A549 (cell line): ENCODE measurements at regions not wholly inside any gene's neighbourhood (a gene's known extent, or its start where the extent isn't known, plus 50 kb on each side); places are given as distances from the start of the nearest gene placed in this dataset.

Source experiments
- ATAC-seq, 2 experiments: fragments of 200-7000 bp in 1 of 2; fragments of >200 bp in 1 of 2; cut with Nextera tagmentation in 1 of 2; cut with Tn5 transposase in 1 of 2; 3 replicates each; pipeline versions ENCODE4 v1.8.0 to v1.9.1; 2018 to 2020; ENCODE audit warnings: mild to moderate bottlenecking in 1 of 2, moderate library complexity in 1 of 2
- CTCF ChIA-PET: fragments of 300-600 bp; sonication (Branson Sonifier 250); formaldehyde crosslinking; extraction: SDS; loops from one replicate; lab custom pipeline; 2021; ENCODE audit warnings: antibody characterized with exemption, inconsistent platforms; lab: Yijun Ruan, JAX
- POLR2A ChIA-PET: fragments of 350-600 bp; formaldehyde crosslinking; extraction: SDS; loops from one replicate; lab custom pipeline; 2021; ENCODE audit warnings: antibody characterized with exemption, inconsistent platforms; lab: Yijun Ruan, JAX
- DNase-seq, 2 experiments: peaks; one replicate each; pipeline versions ENCODE4 v3.0.0 to v3.0.0-alpha.2; 2011 to 2016; ENCODE audit warnings: low read depth in 1 of 2, low spot score in 1 of 2
- FAIRE-seq: peaks from 2 replicates; lab custom pipeline; 2011; peaks lifted over from hg19 to GRCh38; lab: Jason Lieb, UNC
- H3K27ac ChIP-seq, 2 experiments: fragments of >200 bp; sonication (Bioruptor Twin); formaldehyde crosslinking; 3 replicates each; pipeline ENCODE4 v1.5.1; 2016 to 2017
- H3K4me1 ChIP-seq: fragments of >200 bp; sonication (Bioruptor Twin); formaldehyde crosslinking; 3 replicates; pipeline ENCODE4 v1.6.1; 2016
- H3K4me2 ChIP-seq: fragments of >200 bp; sonication (Bioruptor Twin); formaldehyde crosslinking; 3 replicates; pipeline ENCODE4 v1.6.1; 2016
- H3K4me3 ChIP-seq: fragments of >200 bp; sonication (Bioruptor Twin); formaldehyde crosslinking; 3 replicates; pipeline ENCODE4 v1.5.1; 2016
- H3K9me3 ChIP-seq: fragments of >200 bp; sonication (Bioruptor Twin); formaldehyde crosslinking; 3 replicates; pipeline ENCODE4 v1.6.1; 2016
- BHLHE40 ChIP-seq: IDR thresholded peaks from 2 replicates; pipeline ENCODE4 v1.6.1; 2012; ENCODE audit warnings: low read depth, low read length, inconsistent platforms
- EHMT2 ChIP-seq: fragments of 200-600 bp; sonication (generic); IDR thresholded peaks from 2 replicates; pipeline ENCODE4 v1.6.1; 2016; ENCODE audit warnings: antibody characterized with exemption, low read depth, mild to moderate bottlenecking, moderate library complexity
- GATA3 ChIP-seq: IDR thresholded peaks from 2 replicates; pipeline ENCODE4 v1.6.1; 2012; ENCODE audit warnings: borderline replicate concordance
- HEYL ChIP-seq: fragments of 250-450 bp; sonication (Bioruptor Pico); IDR thresholded peaks from 2 replicates; pipeline ENCODE4 v1.8.0; 2021; ENCODE audit warnings: mild to moderate bottlenecking, moderate library complexity
- HOXB13 ChIP-seq: fragments of 250-450 bp; sonication (Bioruptor Pico); IDR thresholded peaks from 2 replicates; pipeline ENCODE4 v1.5.0; 2020; ENCODE audit warnings: low read depth, mild to moderate bottlenecking, moderate library complexity
- JUN ChIP-seq, 2 experiments: fragments of >200 bp; sonication (Bioruptor Twin); formaldehyde crosslinking; IDR thresholded peaks; 2 replicates in 1 of 2; 3 replicates in 1 of 2; pipeline ENCODE4 v1.6.1; 2016 to 2017
- JUNB ChIP-seq: fragments of >200 bp; sonication (Bioruptor Twin); formaldehyde crosslinking; IDR thresholded peaks from 2 replicates; pipeline ENCODE4 v1.6.1; 2016
- KDM5A ChIP-seq: fragments of 200-600 bp; sonication (generic); IDR thresholded peaks from 2 replicates; pipeline ENCODE4 v1.6.1; 2016; ENCODE audit warnings: antibody characterized with exemption, mild to moderate bottlenecking
- MAFK ChIP-seq: fragments of 450-650 bp; IDR thresholded peaks from 2 replicates; pipeline ENCODE4 v1.6.1; 2014; ENCODE audit not compliant: partially characterized antibody
- NR3C1 ChIP-seq: fragments of >200 bp; sonication (Bioruptor Twin); formaldehyde crosslinking; IDR thresholded peaks from 3 replicates; pipeline ENCODE4 v1.6.1; 2017
- POLR2A ChIP-seq: IDR thresholded peaks from 2 replicates; pipeline ENCODE4 v1.6.1; 2012; ENCODE audit warnings: mild to moderate bottlenecking, low read length
- POLR2AphosphoS2 ChIP-seq: conservative IDR thresholded peaks from 2 replicates; pipeline ENCODE4 v1.6.1; 2012; ENCODE audit warnings: low read length, improper control_type of control experiment, inconsistent platforms
- RARB ChIP-seq: fragments of 250-450 bp; sonication (Bioruptor Pico); IDR thresholded peaks from 2 replicates; pipeline ENCODE4 v1.8.0; 2021; ENCODE audit warnings: mild to moderate bottlenecking, moderate library complexity
- RFX5 ChIP-seq: fragments of 450-650 bp; IDR thresholded peaks from 2 replicates; pipeline ENCODE4 v1.7.1; 2014; ENCODE audit warnings: antibody characterized with exemption, mild to moderate bottlenecking, moderate library complexity
- RNF2 ChIP-seq: fragments of 200-600 bp; sonication (generic); IDR thresholded peaks from 2 replicates; pipeline ENCODE4 v1.6.1; 2016; ENCODE audit warnings: low read depth, mild to moderate bottlenecking, antibody characterized with exemption, moderate library complexity, borderline replicate concordance
- SMC3 ChIP-seq: fragments of >200 bp; sonication (Bioruptor Twin); formaldehyde crosslinking; IDR thresholded peaks from 3 replicates; pipeline ENCODE4 v1.6.1; 2018; ENCODE audit warnings: inconsistent platforms
- SREBF2 ChIP-seq: fragments of 450-650 bp; IDR thresholded peaks from 2 replicates; pipeline ENCODE4 v1.6.1; 2014; ENCODE audit warnings: mild to moderate bottlenecking, moderate library complexity
- TFCP2L1 ChIP-seq: fragments of 250-450 bp; sonication (Bioruptor Pico); IDR thresholded peaks from 2 replicates; pipeline ENCODE4 v1.5.0; 2021; ENCODE audit warnings: mild to moderate bottlenecking
- ZC3H11A ChIP-seq: fragments of 450-650 bp; IDR thresholded peaks from 2 replicates; pipeline ENCODE4 v1.6.1; 2014; ENCODE audit warnings: antibody characterized with exemption, mild to moderate bottlenecking
- ZSCAN20 ChIP-seq: fragments of 250-450 bp; sonication (Bioruptor Pico); IDR thresholded peaks from 2 replicates; pipeline ENCODE4 v1.8.0; 2022; ENCODE audit warnings: mild to moderate bottlenecking, moderate library complexity
- WGBS: methylation state at CpG from one replicate; pipeline ENCODE4 v1.1.6; 2017; ENCODE audit errors: missing lambda C conversion rate; 5-methylcytosine and 5-hydroxymethylcytosine counted together
- TF ChIP-seq, protein P1 (sequence below): fragments of >200 bp; sonication (Bioruptor Twin); formaldehyde crosslinking; IDR thresholded peaks from 3 replicates; pipeline ENCODE4 v1.6.1; 2016
- TF ChIP-seq, protein P2 (sequence below): IDR thresholded peaks from 2 replicates; pipeline ENCODE4 v1.6.1; 2012; ENCODE audit warnings: low read depth, borderline replicate concordance
- TF ChIP-seq, protein P3 (sequence below): fragments of 200-600 bp; sonication (generic); IDR thresholded peaks from 2 replicates; pipeline ENCODE4 v1.6.1; 2016; ENCODE audit warnings: antibody characterized with exemption, mild to moderate bottlenecking, moderate library complexity
- TF ChIP-seq, protein P4 (sequence below): fragments of 250-450 bp; sonication (Bioruptor Pico); IDR thresholded peaks from 2 replicates; pipeline ENCODE4 v1.5.0; 2020; ENCODE audit warnings: low read depth, mild to moderate bottlenecking, moderate library complexity
- TF ChIP-seq, protein P5 (sequence below): fragments of >200 bp; sonication (Bioruptor Twin); formaldehyde crosslinking; IDR thresholded peaks from 2 replicates; pipeline ENCODE4 v1.6.1; 2016

DNA sequence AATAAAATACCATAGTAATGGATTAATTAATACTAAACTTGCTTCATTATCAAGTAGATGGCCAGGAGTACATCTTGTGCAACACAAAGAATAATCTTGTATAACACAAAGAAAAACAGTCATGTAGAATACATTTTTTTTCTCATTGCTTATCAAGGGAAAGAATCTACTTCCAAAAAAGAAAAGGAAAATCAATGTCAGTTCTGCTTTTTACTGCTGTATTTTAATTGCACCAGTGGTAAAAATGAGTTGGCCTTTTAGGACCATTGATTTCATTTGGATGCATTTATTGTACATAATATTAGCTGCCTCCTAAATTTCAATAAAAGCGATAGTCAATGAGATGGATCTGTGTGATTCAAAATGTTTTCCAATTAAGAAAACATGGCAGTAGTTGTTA is 96.9 kb upstream of the BTBD3 start:
- no peak overlapping the region for H3K4me3 ChIP-seq
- no peak for DNase-seq
- WGBS = 86% methylated on average over 1 of the region's 1 CpG

DNA sequence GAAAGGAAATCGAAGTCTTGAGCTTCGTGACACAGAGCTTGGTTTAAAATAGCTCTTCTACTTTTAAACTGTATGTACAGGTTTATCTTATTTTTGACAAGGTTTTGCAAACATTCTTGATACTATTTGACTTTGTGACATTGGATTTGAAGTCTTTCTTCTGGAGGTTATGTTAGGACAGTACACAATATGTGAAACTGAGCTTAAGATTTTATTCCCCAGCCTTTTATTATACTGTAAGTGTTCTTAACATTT is 95.2 kb upstream of the BTBD3 start:
- Histone ChIP-seq H3K4me3 (no peak overlapping the region), H3K27ac (no peak overlapping the region), H3K4me2 (no peak overlapping the region), H3K9me3 (no peaks in the 10 kb centered on the region), H3K4me1 (no peaks in the 10 kb centered on the region)
- TF ChIP-seq EHMT2 (no peak), SREBF2 (no peak), JUN (IDR thresholded peaks at IDR 0.05) (no peak), HOXB13 (no peak), JUNB (no peak), ZSCAN20 (no peak), HEYL (no peak), POLR2A (no peak)
- TF ChIP-seq, protein P1, sequence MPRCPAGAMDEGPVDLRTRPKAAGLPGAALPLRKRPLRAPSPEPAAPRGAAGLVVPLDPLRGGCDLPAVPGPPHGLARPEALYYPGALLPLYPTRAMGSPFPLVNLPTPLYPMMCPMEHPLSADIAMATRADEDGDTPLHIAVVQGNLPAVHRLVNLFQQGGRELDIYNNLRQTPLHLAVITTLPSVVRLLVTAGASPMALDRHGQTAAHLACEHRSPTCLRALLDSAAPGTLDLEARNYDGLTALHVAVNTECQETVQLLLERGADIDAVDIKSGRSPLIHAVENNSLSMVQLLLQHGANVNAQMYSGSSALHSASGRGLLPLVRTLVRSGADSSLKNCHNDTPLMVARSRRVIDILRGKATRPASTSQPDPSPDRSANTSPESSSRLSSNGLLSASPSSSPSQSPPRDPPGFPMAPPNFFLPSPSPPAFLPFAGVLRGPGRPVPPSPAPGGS = no peak
- TF ChIP-seq, protein P2, sequence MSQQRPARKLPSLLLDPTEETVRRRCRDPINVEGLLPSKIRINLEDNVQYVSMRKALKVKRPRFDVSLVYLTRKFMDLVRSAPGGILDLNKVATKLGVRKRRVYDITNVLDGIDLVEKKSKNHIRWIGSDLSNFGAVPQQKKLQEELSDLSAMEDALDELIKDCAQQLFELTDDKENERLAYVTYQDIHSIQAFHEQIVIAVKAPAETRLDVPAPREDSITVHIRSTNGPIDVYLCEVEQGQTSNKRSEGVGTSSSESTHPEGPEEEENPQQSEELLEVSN = no peak
- TF ChIP-seq, protein P3, sequence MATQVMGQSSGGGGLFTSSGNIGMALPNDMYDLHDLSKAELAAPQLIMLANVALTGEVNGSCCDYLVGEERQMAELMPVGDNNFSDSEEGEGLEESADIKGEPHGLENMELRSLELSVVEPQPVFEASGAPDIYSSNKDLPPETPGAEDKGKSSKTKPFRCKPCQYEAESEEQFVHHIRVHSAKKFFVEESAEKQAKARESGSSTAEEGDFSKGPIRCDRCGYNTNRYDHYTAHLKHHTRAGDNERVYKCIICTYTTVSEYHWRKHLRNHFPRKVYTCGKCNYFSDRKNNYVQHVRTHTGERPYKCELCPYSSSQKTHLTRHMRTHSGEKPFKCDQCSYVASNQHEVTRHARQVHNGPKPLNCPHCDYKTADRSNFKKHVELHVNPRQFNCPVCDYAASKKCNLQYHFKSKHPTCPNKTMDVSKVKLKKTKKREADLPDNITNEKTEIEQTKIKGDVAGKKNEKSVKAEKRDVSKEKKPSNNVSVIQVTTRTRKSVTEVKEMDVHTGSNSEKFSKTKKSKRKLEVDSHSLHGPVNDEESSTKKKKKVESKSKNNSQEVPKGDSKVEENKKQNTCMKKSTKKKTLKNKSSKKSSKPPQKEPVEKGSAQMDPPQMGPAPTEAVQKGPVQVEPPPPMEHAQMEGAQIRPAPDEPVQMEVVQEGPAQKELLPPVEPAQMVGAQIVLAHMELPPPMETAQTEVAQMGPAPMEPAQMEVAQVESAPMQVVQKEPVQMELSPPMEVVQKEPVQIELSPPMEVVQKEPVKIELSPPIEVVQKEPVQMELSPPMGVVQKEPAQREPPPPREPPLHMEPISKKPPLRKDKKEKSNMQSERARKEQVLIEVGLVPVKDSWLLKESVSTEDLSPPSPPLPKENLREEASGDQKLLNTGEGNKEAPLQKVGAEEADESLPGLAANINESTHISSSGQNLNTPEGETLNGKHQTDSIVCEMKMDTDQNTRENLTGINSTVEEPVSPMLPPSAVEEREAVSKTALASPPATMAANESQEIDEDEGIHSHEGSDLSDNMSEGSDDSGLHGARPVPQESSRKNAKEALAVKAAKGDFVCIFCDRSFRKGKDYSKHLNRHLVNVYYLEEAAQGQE = no peak
- DNase-seq (no peak), ATAC-seq (no peak), FAIRE-seq (no peak)
- WGBS = 27% methylated on average over 2 of the region's 2 CpGs
- ChIA-PET POLR2A (no interaction called here), CTCF (interaction anchor here (1.3 kb wide), 1 partner anchor 12 kb away, joined by 3 read pairs; no protein-coding TSS in a partner anchor)

More for the DNA sequence above, 96.9 kb upstream of the BTBD3 start:
- Histone ChIP-seq H3K4me1 (no peaks in the 10 kb centered on the region), H3K9me3 (no peaks in the 10 kb centered on the region), H3K4me2 (no peak overlapping the region)
- ATAC-seq (no peak), FAIRE-seq (no peak)
- no peak for TF ChIP-seq POLR2AphosphoS2
- no peak for TF ChIP-seq EHMT2
- TF ChIP-seq RNF2 = no peak
- TF ChIP-seq, protein P2 = no peak
- no peak for TF ChIP-seq TFCP2L1 (CRISPR knock-in tag)
- TF ChIP-seq, protein P1 = no peak
- TF ChIP-seq GATA3 = no peak
- TF ChIP-seq SMC3 = no peak
- no peak for TF ChIP-seq JUN (IDR thresholded peaks at IDR 0.05)
- TF ChIP-seq, all 56 proteins: peak for 0
- CTCF ChIA-PET = no interaction called here
- POLR2A ChIA-PET = no interaction called here
- no peak overlapping the region for H3K27ac ChIP-seq

DNA sequence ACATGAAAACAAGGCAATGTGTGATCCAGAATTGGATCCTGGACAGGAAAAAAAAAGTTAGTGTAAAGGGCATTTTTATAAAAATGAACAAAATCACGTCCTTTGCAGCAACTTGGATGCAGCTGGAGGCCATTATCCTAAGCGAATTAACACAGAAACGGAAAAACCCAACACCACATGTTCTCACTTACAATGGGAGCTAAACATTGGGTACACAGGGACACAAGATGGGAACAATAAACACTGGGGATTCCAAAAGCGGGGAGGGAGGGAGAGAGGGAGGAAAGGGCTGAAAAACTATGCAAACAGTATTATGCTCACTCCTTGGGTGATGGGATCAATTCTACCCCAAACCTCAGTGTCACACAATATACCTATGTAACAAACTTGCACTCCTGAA is 91.4 kb upstream of the BTBD3 start:
- WGBS = 29% methylated on average over 4 of the region's 4 CpGs
- Histone ChIP-seq H3K9me3 (no peaks in the 10 kb centered on the region), H3K27ac (no peak overlapping the region), H3K4me1 (no peaks in the 10 kb centered on the region), H3K4me2 (no peak overlapping the region), H3K4me3 (no peak overlapping the region)
- DNase-seq (no peak), ATAC-seq (no peak), FAIRE-seq (no peak)
- CTCF ChIA-PET = no interaction called here
- POLR2A ChIA-PET = no interaction called here
- TF ChIP-seq, protein P4, sequence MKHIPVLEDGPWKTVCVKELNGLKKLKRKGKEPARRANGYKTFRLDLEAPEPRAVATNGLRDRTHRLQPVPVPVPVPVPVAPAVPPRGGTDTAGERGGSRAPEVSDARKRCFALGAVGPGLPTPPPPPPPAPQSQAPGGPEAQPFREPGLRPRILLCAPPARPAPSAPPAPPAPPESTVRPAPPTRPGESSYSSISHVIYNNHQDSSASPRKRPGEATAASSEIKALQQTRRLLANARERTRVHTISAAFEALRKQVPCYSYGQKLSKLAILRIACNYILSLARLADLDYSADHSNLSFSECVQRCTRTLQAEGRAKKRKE = no peak
- no peak for TF ChIP-seq HOXB13
- no peak for TF ChIP-seq NR3C1
- TF ChIP-seq BHLHE40 = no peak
- TF ChIP-seq, protein P1 = no peak
- no peak for TF ChIP-seq RNF2
- TF ChIP-seq, protein P5, sequence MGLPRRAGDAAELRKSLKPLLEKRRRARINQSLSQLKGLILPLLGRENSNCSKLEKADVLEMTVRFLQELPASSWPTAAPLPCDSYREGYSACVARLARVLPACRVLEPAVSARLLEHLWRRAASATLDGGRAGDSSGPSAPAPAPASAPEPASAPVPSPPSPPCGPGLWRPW = no peak
- TF ChIP-seq MAFK = no peak
- no peak for TF ChIP-seq RARB (CRISPR knock-in tag)
- no peak for TF ChIP-seq RFX5
- TF ChIP-seq ZC3H11A = no peak
- TF ChIP-seq EHMT2 = no peak
- TF ChIP-seq KDM5A = no peak
